ENCODE measurements at regions not wholly inside any gene's neighbourhood (a gene's known extent, or its start where the extent isn't known, plus 50 kb on each side); places are given as distances from the start of the nearest gene placed in this dataset.

- H3K9ac ChIP-seq = no peak overlapping the region
- H3K4me2 ChIP-seq = no peak overlapping the region
- TF ChIP-seq, protein P1, sequence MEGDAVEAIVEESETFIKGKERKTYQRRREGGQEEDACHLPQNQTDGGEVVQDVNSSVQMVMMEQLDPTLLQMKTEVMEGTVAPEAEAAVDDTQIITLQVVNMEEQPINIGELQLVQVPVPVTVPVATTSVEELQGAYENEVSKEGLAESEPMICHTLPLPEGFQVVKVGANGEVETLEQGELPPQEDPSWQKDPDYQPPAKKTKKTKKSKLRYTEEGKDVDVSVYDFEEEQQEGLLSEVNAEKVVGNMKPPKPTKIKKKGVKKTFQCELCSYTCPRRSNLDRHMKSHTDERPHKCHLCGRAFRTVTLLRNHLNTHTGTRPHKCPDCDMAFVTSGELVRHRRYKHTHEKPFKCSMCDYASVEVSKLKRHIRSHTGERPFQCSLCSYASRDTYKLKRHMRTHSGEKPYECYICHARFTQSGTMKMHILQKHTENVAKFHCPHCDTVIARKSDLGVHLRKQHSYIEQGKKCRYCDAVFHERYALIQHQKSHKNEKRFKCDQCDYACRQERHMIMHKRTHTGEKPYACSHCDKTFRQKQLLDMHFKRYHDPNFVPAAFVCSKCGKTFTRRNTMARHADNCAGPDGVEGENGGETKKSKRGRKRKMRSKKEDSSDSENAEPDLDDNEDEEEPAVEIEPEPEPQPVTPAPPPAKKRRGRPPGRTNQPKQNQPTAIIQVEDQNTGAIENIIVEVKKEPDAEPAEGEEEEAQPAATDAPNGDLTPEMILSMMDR (conservative IDR thresholded peaks at IDR 0.05; ENCODE audit: low read depth, low read length) = no peak
- no peaks in the 10 kb centered on the region for H3K4me1 ChIP-seq (ENCODE audit: low read depth, poor library complexity, severe bottlenecking)
- no peaks in the 10 kb centered on the region for H3K79me2 ChIP-seq (ENCODE audit: insufficient read depth, low read depth)
- no peaks in the 10 kb centered on the region for H3K27me3 ChIP-seq (ENCODE audit: insufficient read depth, low read depth)
- H2AFZ ChIP-seq (ENCODE audit: low read depth) = no peak overlapping the region
- no peak overlapping the region for H3K4me3 ChIP-seq (IDR thresholded peaks at IDR 0.05; ENCODE audit: insufficient read depth, low read depth, low read length)
- no peaks in the 10 kb centered on the region for H3K36me3 ChIP-seq (ENCODE audit: insufficient read depth)
- H3K27ac ChIP-seq = no peak overlapping the region
- no peaks in the 10 kb centered on the region for H4K20me1 ChIP-seq (ENCODE audit: insufficient read depth)
Observed at GRCh38 chr10:58001159-58001558, 266.5 kb downstream of the IPMK start.

- TF ChIP-seq, protein P1 (conservative IDR thresholded peaks at IDR 0.05; ENCODE audit: low read depth, low read length) = no peak
- Histone ChIP-seq H3K4me1 (ENCODE audit: low read depth, poor library complexity, severe bottlenecking) (peaks cover 22% of the 10 kb centered on the region), H3K79me2 (ENCODE audit: insufficient read depth, low read depth) (no peaks in the 10 kb centered on the region), H4K20me1 (ENCODE audit: insufficient read depth) (no peaks in the 10 kb centered on the region), H3K4me3 (IDR thresholded peaks at IDR 0.05; ENCODE audit: insufficient read depth, low read depth, low read length) (no peak overlapping the region), H3K36me3 (ENCODE audit: insufficient read depth) (no peaks in the 10 kb centered on the region), H3K4me2 (no peak overlapping the region), H3K27me3 (ENCODE audit: insufficient read depth, low read depth) (no peaks in the 10 kb centered on the region), H3K27ac (no peak overlapping the region), H2AFZ (ENCODE audit: low read depth) (no peak overlapping the region), H3K9ac (no peak overlapping the region)
Observed at GRCh38 chr10:57996536-57996935, 271.2 kb downstream of the IPMK start.

DNA sequence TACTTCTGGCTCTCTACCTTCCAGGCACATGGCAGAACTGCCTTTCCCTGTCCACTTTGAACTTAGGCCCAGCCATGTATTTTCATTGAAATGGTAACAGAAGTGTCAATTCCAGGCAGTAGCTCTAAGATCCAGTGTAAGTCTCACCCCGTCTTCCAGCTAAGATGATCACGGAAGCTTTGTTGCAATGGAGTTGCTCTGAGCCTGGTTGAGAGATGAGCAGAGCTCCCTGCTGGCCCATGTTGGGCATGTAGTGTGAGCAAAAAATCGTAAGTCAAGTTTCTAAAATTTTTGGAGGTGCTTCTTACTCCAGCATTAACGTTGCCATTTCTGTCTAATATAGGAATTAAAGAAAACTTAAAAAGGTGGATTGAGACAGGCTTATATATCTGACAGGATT is 274.4 kb downstream of the IPMK start:
- H3K4me1 ChIP-seq (ENCODE audit: low read depth, poor library complexity, severe bottlenecking) = peaks cover 54% of the 10 kb centered on the region
- peak overlapping the region; percentile 46 for H3K4me2 ChIP-seq
- no peaks in the 10 kb centered on the region for H4K20me1 ChIP-seq (ENCODE audit: insufficient read depth)
- H3K79me2 ChIP-seq (ENCODE audit: insufficient read depth, low read depth) = peaks cover 22% of the 10 kb centered on the region; the same call in 1 of the 2 replicates
- H3K27ac ChIP-seq = peak overlapping the region; percentile 64
- TF ChIP-seq, protein P1 (conservative IDR thresholded peaks at IDR 0.05; ENCODE audit: low read depth, low read length) = peak; percentile 12; the same call in 1 of the 2 replicates
- H3K9ac ChIP-seq = peak overlapping the region; percentile 27; the same call in 1 of the 2 replicates
- no peak overlapping the region for H3K4me3 ChIP-seq (IDR thresholded peaks at IDR 0.05; ENCODE audit: insufficient read depth, low read depth, low read length)
- no peaks in the 10 kb centered on the region for H3K36me3 ChIP-seq (ENCODE audit: insufficient read depth)
- no peaks in the 10 kb centered on the region for H3K27me3 ChIP-seq (ENCODE audit: insufficient read depth, low read depth)
- H2AFZ ChIP-seq (ENCODE audit: low read depth) = peak overlapping the region; percentile 51; the same call in 1 of the 2 replicates

DNA sequence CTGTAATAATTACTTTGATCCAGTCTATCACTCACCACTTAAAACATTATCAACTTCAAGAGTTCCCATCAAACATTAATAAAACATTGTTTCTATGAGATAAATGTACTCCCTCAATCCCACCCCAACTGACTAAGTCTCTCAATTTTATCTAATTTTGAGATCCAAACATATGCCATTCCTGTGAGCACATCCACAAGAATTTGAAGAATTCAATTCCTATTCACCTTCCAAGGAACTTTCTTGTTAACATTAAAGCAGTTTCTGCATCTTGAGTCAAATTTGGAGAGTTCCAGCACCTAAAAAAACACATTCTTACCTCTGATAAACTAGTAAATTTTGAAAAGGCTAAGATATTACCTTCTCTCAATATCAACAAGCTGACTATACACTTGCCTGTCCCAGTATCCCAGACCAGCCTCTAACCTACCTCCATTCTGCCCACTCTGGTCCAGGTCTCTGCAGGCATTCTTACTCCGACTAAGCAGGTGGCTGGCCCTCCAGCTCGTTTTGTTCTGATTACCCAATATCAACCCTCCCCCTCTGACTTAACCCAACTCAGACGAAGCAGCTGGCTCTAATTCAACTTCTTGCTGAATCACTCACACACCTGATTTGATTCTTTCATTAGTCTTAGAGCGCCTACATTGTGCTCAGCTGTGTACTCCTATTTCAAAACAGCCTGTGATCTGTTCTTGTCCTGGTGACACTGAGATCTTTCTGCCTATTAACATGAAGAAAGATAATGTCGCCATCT is 275.2 kb downstream of the IPMK start:
- no peaks in the 10 kb centered on the region for H4K20me1 ChIP-seq (ENCODE audit: insufficient read depth)
- H3K36me3 ChIP-seq (ENCODE audit: insufficient read depth) = no peaks in the 10 kb centered on the region
- H3K4me2 ChIP-seq = peak overlapping the region; percentile 46
- H3K79me2 ChIP-seq (ENCODE audit: insufficient read depth, low read depth) = peaks cover 29% of the 10 kb centered on the region; the same call in 1 of the 2 replicates
- H3K9ac ChIP-seq = peak overlapping the region; percentile 27
- H3K27me3 ChIP-seq (ENCODE audit: insufficient read depth, low read depth) = no peaks in the 10 kb centered on the region
- no peak overlapping the region for H3K4me3 ChIP-seq (IDR thresholded peaks at IDR 0.05; ENCODE audit: insufficient read depth, low read depth, low read length)
- H2AFZ ChIP-seq (ENCODE audit: low read depth) = peak overlapping the region; percentile 51; the same call in 1 of the 2 replicates
- TF ChIP-seq, protein P1 (conservative IDR thresholded peaks at IDR 0.05; ENCODE audit: low read depth, low read length) = 0 out of 2 replicates have a peak, but pooled peaks have one; percentile 23
- H3K27ac ChIP-seq = peak overlapping the region; percentile 64
- peaks cover 60% of the 10 kb centered on the region for H3K4me1 ChIP-seq (ENCODE audit: low read depth, poor library complexity, severe bottlenecking)

All from KMS-11 (cell line).